K562 (cell line): ENCODE measurements at regions not wholly inside any gene's neighbourhood (a gene's known extent, or its start where the extent isn't known, plus 50 kb on each side); places are given as distances from the start of the nearest gene placed in this dataset.

Source experiments
- ATAC-seq: fragments of 200-7000 bp; cut with Tn5 transposase; 3 replicates; pipeline ENCODE4 v1.9.1; 2020; ENCODE audit warnings: moderate library complexity
- BruUV-seq: library from RNA; stranded (reverse); fragments of 400-500 nt; replicated peaks from 2 replicates; lab custom pipeline; 2021; lab: Mats Ljungman, UMichigan
- CTCF ChIA-PET: fragments of 300-600 bp; formaldehyde crosslinking; extraction: SDS; loops from one replicate; lab custom pipeline; 2021; ENCODE audit warnings: low intra/inter-chr PET ratio; lab: Yijun Ruan, JAX
- POLR2A ChIA-PET: fragments of 300-600, 350-650 bp; sonication (Branson Sonifier 250); formaldehyde crosslinking; extraction: SDS; loops from one replicate; lab custom pipeline; 2021; ENCODE audit warnings: antibody characterized with exemption, inconsistent platforms; lab: Yijun Ruan, JAX
- DNase-seq, 4 experiments: peaks; one replicate each; pipeline versions ENCODE4 v3.0.0 to v3.0.0-alpha.2; 2011 to 2018; ENCODE audit warnings: low spot score in 3 of 4, mixed read lengths in 3 of 4; ENCODE audit errors: extremely low read depth in 1 of 4
- FAIRE-seq: peaks from 2 replicates; lab custom pipeline; 2011; peaks lifted over from hg19 to GRCh38; lab: Jason Lieb, UNC
- H2AFZ ChIP-seq: 2 replicates; pipeline ENCODE4 v1.6.0; 2011; ENCODE audit warnings: low read depth, low read length, control low read depth, inconsistent platforms
- H3K27ac ChIP-seq: fragments of 200-600 bp; 3 replicates; pipeline ENCODE4 v1.8.0; 2011; ENCODE audit warnings: low read depth, mild to moderate bottlenecking, control low read depth, inconsistent platforms, low read length, moderate library complexity, mixed read lengths; ENCODE audit errors: extremely low read depth
- H3K27me3 ChIP-seq, 2 experiments: fragments of 300-600 bp in 1 of 2; 2 replicates in 1 of 2; 3 replicates in 1 of 2; pipeline versions ENCODE4 v1.6.0 to v1.8.0; 2011; ENCODE audit warnings: inconsistent platforms in 2 of 2, low read length in 2 of 2, mild to moderate bottlenecking in 1 of 2, mixed read lengths in 1 of 2, moderate library complexity in 1 of 2; ENCODE audit not compliant: control insufficient read depth in 2 of 2, insufficient read depth in 2 of 2
- H3K36me3 ChIP-seq: fragments of 300-600 bp; 3 replicates; pipeline ENCODE4 v1.8.0; 2011; ENCODE audit warnings: mild to moderate bottlenecking, low read length, inconsistent platforms; ENCODE audit not compliant: control insufficient read depth, insufficient read depth
- H3K4me1 ChIP-seq, 2 experiments: fragments of 200-600 bp in 1 of 2; replicated peaks in 1 of 2; 2 replicates in 1 of 2; 3 replicates in 1 of 2; pipeline versions ENCODE4 v1.5.1 to v1.8.0; 2011; ENCODE audit warnings: inconsistent platforms in 2 of 2, low read length in 2 of 2, mild to moderate bottlenecking in 1 of 2, mixed read lengths in 1 of 2, moderate library complexity in 1 of 2; ENCODE audit not compliant: control insufficient read depth in 2 of 2, insufficient read depth in 2 of 2
- H3K4me2 ChIP-seq: 2 replicates; pipeline ENCODE4 v1.6.1; 2011; ENCODE audit warnings: low read length, control low read depth, inconsistent platforms, mixed read lengths; ENCODE audit not compliant: insufficient read depth
- H3K4me3 ChIP-seq: fragments of 200-600 bp; sonication (generic), shearing (Covaris generic); 2 replicates; pipeline ENCODE4 v1.5.1; 2016; ENCODE audit warnings: control low read depth, inconsistent platforms
- H3K79me2 ChIP-seq: fragments of 200-600 bp; 3 replicates; pipeline ENCODE4 v1.8.0; 2011; ENCODE audit warnings: low read length, inconsistent platforms; ENCODE audit not compliant: control insufficient read depth, insufficient read depth
- H3K9ac ChIP-seq, 2 experiments: 2 replicates each; pipeline versions ENCODE4 v1.6.0 to v1.6.1; 2011; ENCODE audit warnings: low read depth in 2 of 2, low read length in 2 of 2, control low read depth in 1 of 2, inconsistent platforms in 1 of 2, mild to moderate bottlenecking in 1 of 2, mixed read lengths in 1 of 2; ENCODE audit not compliant: insufficient read depth in 1 of 2
- H3K9me1 ChIP-seq: one replicate; pipeline ENCODE4 v1.6.0; 2011; ENCODE audit warnings: inconsistent platforms, mild to moderate bottlenecking, low read length, moderate library complexity; ENCODE audit not compliant: control insufficient read depth, insufficient read depth
- H3K9me3 ChIP-seq: replicated peaks from 2 replicates; pipeline ENCODE4 v1.5.1; 2011; ENCODE audit warnings: low read depth, low read length, inconsistent platforms; ENCODE audit not compliant: control insufficient read depth, insufficient read depth
- H4K20me1 ChIP-seq: replicated peaks from 2 replicates; pipeline ENCODE4 v1.6.1; 2011; ENCODE audit warnings: low read length, inconsistent platforms, mixed read lengths; ENCODE audit not compliant: control insufficient read depth, insufficient read depth
- NR4A1 ChIP-seq, 2 experiments: fragments of 250-450 bp in 1 of 2; fragments of 450-650 bp in 1 of 2; sonication (Bioruptor Pico) in 1 of 2; IDR thresholded peaks; 2 replicates each; pipeline versions ENCODE4 v1.4.0 to v1.6.1; 2016 to 2020; ENCODE audit warnings: mild to moderate bottlenecking in 2 of 2, missing compliant biosample characterization in 1 of 2, missing genetic modification characterization in 1 of 2, moderate library complexity in 1 of 2
- in situ Hi-C: fragments of 300-500 bp; cut with MboI; formaldehyde crosslinking; loops from 4 replicates; pipeline ENCODE4 v1.15.0; 2018; ENCODE audit warnings: inconsistent platforms, mixed read lengths
- intact Hi-C: fragments of 100-400 bp; cut with micrococcal nuclease; formaldehyde crosslinking; loops from 2 replicates; pipeline ENCODE4 v1.14.2; 2022
- TF ChIP-seq, protein P1 (sequence below), 2 experiments: fragments of 450-650 bp in 1 of 2; sonication (generic) in 1 of 2; formaldehyde crosslinking; conservative IDR thresholded peaks; 2 replicates each; pipeline versions ENCODE4 v1.4.0 to v1.8.1; 2020 to 2022; ENCODE audit warnings: mild to moderate bottlenecking in 1 of 2, missing genetic modification reagents in 1 of 2
- TF ChIP-seq, protein P2 (sequence below): sonication (generic); formaldehyde crosslinking; IDR thresholded peaks from 2 replicates; pipeline ENCODE4 v1.9.0; 2022; ENCODE audit warnings: mild to moderate bottlenecking, missing genetic modification reagents
- TF ChIP-seq, protein P3 (sequence below), 2 experiments: fragments of 150-350 bp in 1 of 2; IDR thresholded peaks; 2 replicates each; pipeline ENCODE4 v1.6.1; 2012 to 2016; ENCODE audit warnings: low read depth in 2 of 2, low read length in 2 of 2, mild to moderate bottlenecking in 1 of 2, moderate library complexity in 1 of 2

DNA sequence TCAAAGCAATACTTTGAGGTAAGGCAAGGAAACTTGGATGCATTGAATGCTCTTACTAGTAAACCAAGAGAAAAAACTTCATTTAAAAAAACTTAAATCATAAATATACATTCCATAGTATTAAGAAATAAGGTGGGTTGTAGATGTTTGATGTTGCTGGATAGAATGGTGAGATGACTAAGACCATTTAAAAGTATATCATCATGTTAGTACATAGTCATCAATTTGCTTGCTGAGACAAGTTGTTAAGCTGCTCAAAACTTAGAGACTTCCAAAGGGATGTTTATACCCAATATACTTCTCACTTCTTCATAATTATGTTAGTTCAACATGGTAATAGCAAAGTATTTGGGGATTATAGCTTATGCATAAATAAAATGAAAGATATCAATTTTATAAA is 675.5 kb upstream of the MGAT4C start:
- H4K20me1 ChIP-seq = no peaks in the 10 kb centered on the region
- intact Hi-C loops = no loop called here
- H3K4me2 ChIP-seq = no peak overlapping the region
- peaks cover 2% of the 10 kb centered on the region; the same call in 1 of the 2 replicates for H3K9me3 ChIP-seq
- H3K27me3 ChIP-seq = no peaks in the 10 kb centered on the region
- TF ChIP-seq NR4A1 (CRISPR knock-in tag; IDR thresholded peaks at IDR 0.05) (no peak), NR4A1 (tag; IDR thresholded peaks at IDR 0.05) (no peak)
- TF ChIP-seq, protein P1, sequence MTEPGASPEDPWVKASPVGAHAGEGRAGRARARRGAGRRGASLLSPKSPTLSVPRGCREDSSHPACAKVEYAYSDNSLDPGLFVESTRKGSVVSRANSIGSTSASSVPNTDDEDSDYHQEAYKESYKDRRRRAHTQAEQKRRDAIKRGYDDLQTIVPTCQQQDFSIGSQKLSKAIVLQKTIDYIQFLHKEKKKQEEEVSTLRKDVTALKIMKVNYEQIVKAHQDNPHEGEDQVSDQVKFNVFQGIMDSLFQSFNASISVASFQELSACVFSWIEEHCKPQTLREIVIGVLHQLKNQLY (CRISPR knock-in tag; conservative IDR thresholded peaks at IDR 0.05) = no peak
- TF ChIP-seq, protein P2, sequence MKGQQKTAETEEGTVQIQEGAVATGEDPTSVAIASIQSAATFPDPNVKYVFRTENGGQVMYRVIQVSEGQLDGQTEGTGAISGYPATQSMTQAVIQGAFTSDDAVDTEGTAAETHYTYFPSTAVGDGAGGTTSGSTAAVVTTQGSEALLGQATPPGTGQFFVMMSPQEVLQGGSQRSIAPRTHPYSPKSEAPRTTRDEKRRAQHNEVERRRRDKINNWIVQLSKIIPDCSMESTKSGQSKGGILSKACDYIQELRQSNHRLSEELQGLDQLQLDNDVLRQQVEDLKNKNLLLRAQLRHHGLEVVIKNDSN = no peak
- TF ChIP-seq, protein P3, sequence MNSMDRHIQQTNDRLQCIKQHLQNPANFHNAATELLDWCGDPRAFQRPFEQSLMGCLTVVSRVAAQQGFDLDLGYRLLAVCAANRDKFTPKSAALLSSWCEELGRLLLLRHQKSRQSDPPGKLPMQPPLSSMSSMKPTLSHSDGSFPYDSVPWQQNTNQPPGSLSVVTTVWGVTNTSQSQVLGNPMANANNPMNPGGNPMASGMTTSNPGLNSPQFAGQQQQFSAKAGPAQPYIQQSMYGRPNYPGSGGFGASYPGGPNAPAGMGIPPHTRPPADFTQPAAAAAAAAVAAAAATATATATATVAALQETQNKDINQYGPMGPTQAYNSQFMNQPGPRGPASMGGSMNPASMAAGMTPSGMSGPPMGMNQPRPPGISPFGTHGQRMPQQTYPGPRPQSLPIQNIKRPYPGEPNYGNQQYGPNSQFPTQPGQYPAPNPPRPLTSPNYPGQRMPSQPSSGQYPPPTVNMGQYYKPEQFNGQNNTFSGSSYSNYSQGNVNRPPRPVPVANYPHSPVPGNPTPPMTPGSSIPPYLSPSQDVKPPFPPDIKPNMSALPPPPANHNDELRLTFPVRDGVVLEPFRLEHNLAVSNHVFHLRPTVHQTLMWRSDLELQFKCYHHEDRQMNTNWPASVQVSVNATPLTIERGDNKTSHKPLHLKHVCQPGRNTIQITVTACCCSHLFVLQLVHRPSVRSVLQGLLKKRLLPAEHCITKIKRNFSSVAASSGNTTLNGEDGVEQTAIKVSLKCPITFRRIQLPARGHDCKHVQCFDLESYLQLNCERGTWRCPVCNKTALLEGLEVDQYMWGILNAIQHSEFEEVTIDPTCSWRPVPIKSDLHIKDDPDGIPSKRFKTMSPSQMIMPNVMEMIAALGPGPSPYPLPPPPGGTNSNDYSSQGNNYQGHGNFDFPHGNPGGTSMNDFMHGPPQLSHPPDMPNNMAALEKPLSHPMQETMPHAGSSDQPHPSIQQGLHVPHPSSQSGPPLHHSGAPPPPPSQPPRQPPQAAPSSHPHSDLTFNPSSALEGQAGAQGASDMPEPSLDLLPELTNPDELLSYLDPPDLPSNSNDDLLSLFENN (IDR thresholded peaks at IDR 0.05; ENCODE audit: low read depth in 2 of 2, low read length in 2 of 2) = no peak
- ATAC-seq = no peak
- ChIA-PET POLR2A (no interaction called here), CTCF (no interaction called here)
- no peak overlapping the region for H2AFZ ChIP-seq
- H3K27ac ChIP-seq = no peak overlapping the region
- no TSS peak for BruUV-seq
- in situ Hi-C loops = no loop called here
- no peaks in the 10 kb centered on the region for H3K79me2 ChIP-seq
- no peaks in the 10 kb centered on the region for H3K36me3 ChIP-seq
- H3K9ac ChIP-seq = no peak overlapping the region
- no peak overlapping the region for H3K4me3 ChIP-seq
- H3K9me1 ChIP-seq = no peaks in the 10 kb centered on the region
- DNase-seq = no peak
- no peaks in the 10 kb centered on the region for H3K4me1 ChIP-seq
- FAIRE-seq = no peak
